Esophagus muscularis mucosa (tissue), 4 donors: ENCODE measurements at regions not wholly inside any gene's neighbourhood (a gene's known extent, or its start where the extent isn't known, plus 50 kb on each side); places are given as distances from the start of the nearest gene placed in this dataset.

Experiments used
- DNase-seq: peaks from one replicate; pipeline ENCODE4 v3.0.0-alpha.2; 2017; ENCODE audit errors: extremely low spot score
- H3K27ac ChIP-seq, 4 donors: fragments of 200-600 bp; sonication (generic); replicated peaks in 1 of 4; 1 replicate in 3 of 4; 2 replicates in 1 of 4; pipeline ENCODE4 v1.5.1; 2016 to 2019; ENCODE audit warnings: mild to moderate bottlenecking in 1 of 4
- H3K27me3 ChIP-seq, 4 donors: fragments of 200-600 bp; sonication (generic); one replicate each; pipeline versions ENCODE4 v1.5.1 to v1.6.0; 2016 to 2019
- H3K36me3 ChIP-seq, 4 donors: fragments of 200-600 bp; sonication (generic); one replicate each; pipeline ENCODE4 v1.5.1; 2016 to 2019
- H3K4me1 ChIP-seq, 4 donors: fragments of 200-600 bp; sonication (generic); one replicate each; pipeline ENCODE4 v1.5.1; 2016 to 2019
- H3K4me3 ChIP-seq, 4 donors: fragments of 200-600 bp; sonication (generic); 1 replicate in 2 of 4; 2 replicates in 2 of 4; pipeline ENCODE4 v1.5.1; 2016 to 2019; ENCODE audit warnings: mild to moderate bottlenecking in 4 of 4, moderate library complexity in 1 of 4
- H3K9me3 ChIP-seq, 4 donors: fragments of 200-600 bp; sonication (generic); 1 replicate in 3 of 4; 2 replicates in 1 of 4; pipeline ENCODE4 v1.5.1; 2016 to 2019
- CTCF ChIP-seq, 3 experiments: fragments of 200-600 bp in 2 of 3; fragments of 450-650 bp in 1 of 3; sonication (generic) in 2 of 3; IDR thresholded peaks; one replicate each; pipeline ENCODE4 v1.5.1; 2017 to 2019; ENCODE audit warnings: antibody characterized with exemption in 3 of 3, mild to moderate bottlenecking in 2 of 3, moderate library complexity in 1 of 3
- EP300 ChIP-seq: sonication (generic); formaldehyde crosslinking; IDR thresholded peaks from one replicate; pipeline ENCODE4 v1.6.1; 2017; ENCODE audit warnings: antibody characterized with exemption
- POLR2A ChIP-seq: fragments of 450-650 bp; IDR thresholded peaks from one replicate; pipeline ENCODE4 v1.6.1; 2017; ENCODE audit warnings: antibody characterized with exemption, moderate library complexity, mild to moderate bottlenecking, low read depth
- POLR2AphosphoS5 ChIP-seq, 2 donors: sonication (generic); formaldehyde crosslinking; IDR thresholded peaks; one replicate each; pipeline ENCODE4 v1.6.1; 2017; ENCODE audit warnings: antibody characterized with exemption in 2 of 2
- WGBS: methylation state at CpG from one replicate; pipeline ENCODE4 v1.1.5; 2018; 5-methylcytosine and 5-hydroxymethylcytosine counted together
- intact Hi-C: fragments of 100-400 bp; cut with DNase I; formaldehyde crosslinking; loops from one replicate; pipeline ENCODE4 v1.15.1; 2023

DNA sequence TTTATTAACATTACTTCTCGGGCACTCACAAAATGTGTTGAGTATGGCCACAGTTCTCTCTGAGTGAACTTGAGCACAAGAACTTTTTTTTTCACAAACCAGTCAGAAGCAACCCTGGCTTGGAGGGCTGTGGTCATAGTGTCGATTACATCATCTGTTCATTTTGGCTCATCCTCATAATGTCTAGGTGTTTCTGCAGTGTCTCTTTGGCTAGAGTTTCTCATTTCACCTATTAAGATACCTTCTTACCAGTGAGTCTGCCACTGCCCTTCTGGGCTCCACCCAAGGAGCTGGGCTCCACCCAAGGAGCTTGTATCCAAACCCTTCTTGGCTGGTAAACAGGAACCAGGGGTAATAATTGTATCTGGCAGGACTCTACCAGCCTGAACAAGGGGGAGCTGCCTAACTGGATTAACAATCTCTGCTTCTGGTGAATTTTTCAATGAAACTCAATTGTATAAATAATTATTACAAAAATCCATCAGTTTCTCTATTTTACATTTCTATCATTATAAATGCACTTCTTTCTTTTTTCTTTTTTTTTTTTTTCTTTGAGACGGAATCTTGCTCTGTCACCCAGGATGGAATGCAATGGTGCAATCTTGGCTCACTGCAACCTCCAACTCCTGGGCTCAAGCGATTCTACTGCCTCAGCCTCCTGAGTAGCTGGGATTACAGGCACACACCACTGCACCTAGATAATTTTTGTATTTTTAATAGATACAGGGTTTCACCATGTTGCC, 667.7 kb upstream of the SLIT2 start:
- H3K4me1 ChIP-seq = peaks cover 0 to 16% (median 12%) of the 10 kb centered on the region in 4 donors
- H3K36me3 ChIP-seq = no peaks in the 10 kb centered on the region
- no peaks in the 10 kb centered on the region for H3K27me3 ChIP-seq
- intact Hi-C loops = no loop called here
- H3K27ac ChIP-seq = no peak overlapping the region
- 77% methylated on average over 4 of the region's 4 CpGs for WGBS
- H3K4me3 ChIP-seq = no peak overlapping the region
- TF ChIP-seq EP300 (no peak), POLR2AphosphoS5 (IDR thresholded peaks at IDR 0.05) (no peak), CTCF (IDR thresholded peaks at IDR 0.05) (no peak), POLR2A (no peak)
- no peaks in the 10 kb centered on the region for H3K9me3 ChIP-seq
- no peak for DNase-seq

- WGBS = 16% methylated on average over 4 of the region's 4 CpGs
- TF ChIP-seq POLR2A (no peak), EP300 (no peak), CTCF (IDR thresholded peaks at IDR 0.05) (no peak), POLR2AphosphoS5 (IDR thresholded peaks at IDR 0.05) (peak in 1 of 2 donors; percentile 59)
- no peaks in the 10 kb centered on the region for H3K36me3 ChIP-seq
- H3K4me3 ChIP-seq = no peak overlapping the region
- DNase-seq = no peak
- intact Hi-C loops = no loop called here
- peak overlapping the region; percentile 11 to 65 (median 46) for H3K27ac ChIP-seq
- no peaks in the 10 kb centered on the region for H3K9me3 ChIP-seq
- peaks cover 0 to 29% (median 26%) of the 10 kb centered on the region in 4 donors for H3K4me1 ChIP-seq
- H3K27me3 ChIP-seq = no peaks in the 10 kb centered on the region
Measured at GRCh38 chr4:19580095-19580494, 671.6 kb upstream of the SLIT2 start.

- Histone ChIP-seq H3K9me3 (no peaks in the 10 kb centered on the region), H3K27me3 (no peaks in the 10 kb centered on the region), H3K4me3 (no peak overlapping the region), H3K27ac (peak overlapping the region; percentile 11 to 65 (median 46)), H3K4me1 (peaks cover 0 to 31% (median 27%) of the 10 kb centered on the region in 4 donors), H3K36me3 (no peaks in the 10 kb centered on the region)
- intact Hi-C loops = loop anchor here (10.0 kb wide), 1 partner anchor 665 kb away; no protein-coding TSS in a partner anchor
- WGBS = 23% methylated on average over 3 of the region's 3 CpGs
- no peak for DNase-seq
- TF ChIP-seq CTCF (IDR thresholded peaks at IDR 0.05) (no peak), EP300 (no peak), POLR2AphosphoS5 (IDR thresholded peaks at IDR 0.05) (no peak), POLR2A (no peak)
Measured at GRCh38 chr4:19579608-19580007, 672.1 kb upstream of the SLIT2 start.

- Histone ChIP-seq H3K27ac (peak overlapping the region in 1 of 4 donors; percentile 13), H3K36me3 (no peaks in the 10 kb centered on the region), H3K27me3 (no peaks in the 10 kb centered on the region), H3K4me1 (peaks cover 0 to 38% (median 32%) of the 10 kb centered on the region in 4 donors), H3K9me3 (no peaks in the 10 kb centered on the region), H3K4me3 (no peak overlapping the region)
- WGBS = 59% methylated on average over 1 of the region's 1 CpG
- no peak for DNase-seq
- intact Hi-C loops = loop anchor here (10.0 kb wide), 1 partner anchor 668 kb away; no protein-coding TSS in a partner anchor
- no peak for TF ChIP-seq CTCF (IDR thresholded peaks at IDR 0.05)
- TF ChIP-seq POLR2A = no peak
- TF ChIP-seq POLR2AphosphoS5 (IDR thresholded peaks at IDR 0.05) = no peak
Measured at GRCh38 chr4:19577097-19577496, 674.6 kb upstream of the SLIT2 start.
